Lower leg skin (tissue), 3 donors: ENCODE measurements at regions not wholly inside any gene's neighbourhood (a gene's known extent, or its start where the extent isn't known, plus 50 kb on each side); places are given as distances from the start of the nearest gene placed in this dataset.

Experiments used
- CTCF ChIP-seq, 3 donors: fragments of 450-650 bp; IDR thresholded peaks; one replicate each; pipeline ENCODE4 v1.5.1; 2016; ENCODE audit warnings: antibody characterized with exemption in 3 of 3, mild to moderate bottlenecking in 3 of 3, moderate library complexity in 2 of 3
- POLR2A ChIP-seq, 2 donors: fragments of 450-650 bp; IDR thresholded peaks; one replicate each; pipeline ENCODE4 v1.6.1; 2016 to 2017; ENCODE audit warnings: antibody characterized with exemption in 2 of 2, mild to moderate bottlenecking in 1 of 2, moderate library complexity in 1 of 2

- TF ChIP-seq CTCF (IDR thresholded peaks at IDR 0.05) (no peak), POLR2A (IDR thresholded peaks at IDR 0.05) (no peak)
Measured at GRCh38 chr18:23350188-23350587, 102.9 kb upstream of the RIOK3 start.
